ENCODE measurements at regions not wholly inside any gene's neighbourhood (a gene's known extent, or its start where the extent isn't known, plus 50 kb on each side); places are given as distances from the start of the nearest gene placed in this dataset.
A peak's percentile ranks its signal among the peaks of the same experiment; 100 is the strongest.

GRCh38 chr10:22476601-22477321, 131.5 kb downstream of the SPAG6 start:
- peak in 1 of 2 experiments; percentile 46 for DNase-seq (ENCODE audit: low spot score in 2 of 2, unreplicated experiment in 2 of 2)
- no peak for TF ChIP-seq CTCF (IDR thresholded peaks at IDR 0.05; ENCODE audit: unreplicated experiment)
- H3K36me3 Mint-ChIP-seq: no peaks in the 10 kb centered on the region
- H3K4me3 Mint-ChIP-seq: peak overlapping the region; percentile 66
- peak overlapping the region; percentile 24 for H3K27ac Mint-ChIP-seq
- peaks cover 81% of the 10 kb centered on the region for H3K27me3 Mint-ChIP-seq (ENCODE audit: low read depth)
- no peaks in the 10 kb centered on the region for H3K9me3 Mint-ChIP-seq
- peaks cover 24% of the 10 kb centered on the region for H3K4me1 Mint-ChIP-seq

- Mint-ChIP-seq H3K27ac (no peak overlapping the region), H3K4me3 (peak overlapping the region; percentile 66)
- DNase-seq (ENCODE audit: low spot score in 2 of 2, unreplicated experiment in 2 of 2): peak in 1 of 2 experiments; percentile 45
Measured at GRCh38 chr10:22477334-22478287, 132.3 kb downstream of the SPAG6 start.

GRCh38 chr10:22478555-22479334, 133.4 kb downstream of the SPAG6 start:
- Mint-ChIP-seq H3K9me3 (no peaks in the 10 kb centered on the region), H3K27me3 (ENCODE audit: low read depth) (peaks cover 63% of the 10 kb centered on the region), H3K36me3 (no peaks in the 10 kb centered on the region), H3K27ac (no peak overlapping the region), H3K4me3 (no peak overlapping the region), H3K4me1 (peaks cover 24% of the 10 kb centered on the region)
- TF ChIP-seq CTCF (IDR thresholded peaks at IDR 0.05; ENCODE audit: unreplicated experiment): no peak
- no peak for DNase-seq (ENCODE audit: low spot score in 2 of 2, unreplicated experiment in 2 of 2)

More at GRCh38 chr10:22477334-22478287, 132.3 kb downstream of the SPAG6 start:
- peaks cover 72% of the 10 kb centered on the region for H3K27me3 Mint-ChIP-seq (ENCODE audit: low read depth)
- no peaks in the 10 kb centered on the region for H3K36me3 Mint-ChIP-seq
- H3K4me1 Mint-ChIP-seq: peaks cover 24% of the 10 kb centered on the region
- TF ChIP-seq CTCF (IDR thresholded peaks at IDR 0.05; ENCODE audit: unreplicated experiment): no peak
- H3K9me3 Mint-ChIP-seq: no peaks in the 10 kb centered on the region

GRCh38 chr10:22479419-22479818, 134.1 kb downstream of the SPAG6 start:
- DNase-seq (ENCODE audit: low spot score in 2 of 2, unreplicated experiment in 2 of 2): no peak
- no peak overlapping the region for H3K27ac Mint-ChIP-seq
- H3K4me1 Mint-ChIP-seq: peaks cover 24% of the 10 kb centered on the region
- H3K9me3 Mint-ChIP-seq: no peaks in the 10 kb centered on the region
- TF ChIP-seq CTCF (IDR thresholded peaks at IDR 0.05; ENCODE audit: unreplicated experiment): no peak
- peaks cover 56% of the 10 kb centered on the region for H3K27me3 Mint-ChIP-seq (ENCODE audit: low read depth)
- H3K36me3 Mint-ChIP-seq: no peaks in the 10 kb centered on the region
- no peak overlapping the region for H3K4me3 Mint-ChIP-seq

GRCh38 chr10:22481106-22481505, 135.8 kb downstream of the SPAG6 start:
- H3K4me1 Mint-ChIP-seq: peaks cover 22% of the 10 kb centered on the region
- no peak overlapping the region for H3K4me3 Mint-ChIP-seq
- H3K27ac Mint-ChIP-seq: no peak overlapping the region
- H3K9me3 Mint-ChIP-seq: no peaks in the 10 kb centered on the region
- no peak for TF ChIP-seq CTCF (IDR thresholded peaks at IDR 0.05; ENCODE audit: unreplicated experiment)
- peaks cover 39% of the 10 kb centered on the region for H3K27me3 Mint-ChIP-seq (ENCODE audit: low read depth)
- no peaks in the 10 kb centered on the region for H3K36me3 Mint-ChIP-seq
- no peak for DNase-seq (ENCODE audit: low spot score in 2 of 2, unreplicated experiment in 2 of 2)
